HG03135 (cell line): ENCODE measurements at regions not wholly inside any gene's neighbourhood (a gene's known extent, or its start where the extent isn't known, plus 50 kb on each side); places are given as distances from the start of the nearest gene placed in this dataset.

ENCODE experiments used
- ATAC-seq: cut with Tn5 transposase; IDR thresholded peaks from one replicate; pipeline ENCODE4 v1.9.1; 2021; ENCODE audit warnings: mild to moderate bottlenecking, moderate library complexity; ENCODE audit not compliant: unreplicated experiment

- no peak for ATAC-seq
Observed at GRCh38 chr10:29057822-29058331, 231.0 kb upstream of the LYZL1 start.

DNA sequence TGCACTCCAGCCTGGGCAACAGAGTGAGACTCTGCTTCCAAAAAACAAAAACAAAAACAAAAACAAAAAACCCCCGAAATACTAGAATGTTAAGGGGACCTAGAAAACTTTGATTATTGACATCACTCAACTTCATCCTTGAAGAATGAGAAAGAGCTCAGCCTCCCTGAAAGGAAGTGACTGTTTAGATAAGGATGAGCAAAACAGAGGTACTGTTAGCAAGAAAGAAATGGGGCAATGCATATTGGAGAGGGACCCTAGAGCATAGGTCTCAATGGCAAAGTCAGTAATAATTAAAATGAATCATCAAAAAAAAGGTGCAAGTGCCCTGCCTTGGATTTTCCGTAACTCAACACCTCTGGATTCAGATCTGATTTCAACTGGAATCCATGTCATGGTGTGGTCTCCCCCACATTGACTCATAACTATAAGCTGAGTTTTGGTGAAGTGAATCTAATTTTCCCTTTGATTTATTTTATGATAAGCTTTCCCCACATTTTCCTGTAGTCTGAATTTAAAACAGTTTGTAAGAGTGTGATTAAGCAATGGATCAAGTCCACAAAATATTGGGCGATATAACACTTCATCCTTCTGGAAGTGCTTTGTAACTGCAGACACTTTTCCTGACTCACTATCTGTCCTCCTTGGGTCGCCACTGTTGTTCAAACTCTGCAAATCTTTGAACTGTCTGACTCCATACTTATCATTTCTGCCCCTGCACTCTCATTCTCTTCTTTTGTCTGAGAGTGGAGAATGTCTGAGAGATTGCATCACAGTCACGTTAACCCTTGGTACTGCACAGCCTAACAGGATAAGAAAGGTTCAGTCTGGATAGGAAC, 224.8 kb upstream of the LYZL1 start:
- ATAC-seq = no peak

GRCh38 chr10:29064680-29065079, 224.2 kb upstream of the LYZL1 start:
- no peak for ATAC-seq

- no peak for ATAC-seq
Observed at GRCh38 chr10:29067161-29067560, 221.7 kb upstream of the LYZL1 start.

GRCh38 chr10:29067628-29068027, 221.2 kb upstream of the LYZL1 start:
- ATAC-seq = no peak

DNA sequence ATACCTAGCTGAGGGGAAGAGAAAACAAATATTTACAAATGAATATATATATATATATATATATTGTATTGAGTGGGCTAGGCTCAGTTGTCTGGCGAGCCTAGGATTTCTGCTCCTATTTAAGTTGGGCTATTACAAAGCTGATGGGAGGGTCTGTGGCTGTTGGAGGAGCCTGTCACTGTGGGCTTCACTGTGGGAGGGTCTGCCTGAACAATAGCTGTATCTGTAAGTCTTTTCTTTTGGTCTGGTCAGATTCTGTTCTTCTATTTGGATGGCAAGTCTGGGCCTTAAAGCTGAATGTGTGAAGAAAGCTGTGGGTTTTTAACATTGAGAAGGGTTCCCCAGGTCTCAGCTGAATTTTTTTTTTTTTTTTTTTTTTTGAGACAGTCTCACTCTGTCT, 220.6 kb upstream of the LYZL1 start:
- ATAC-seq = no peak

- no peak for ATAC-seq
Observed at GRCh38 chr10:29068966-29069365, 219.9 kb upstream of the LYZL1 start.

GRCh38 chr10:29069941-29070340, 218.9 kb upstream of the LYZL1 start:
- no peak for ATAC-seq

DNA sequence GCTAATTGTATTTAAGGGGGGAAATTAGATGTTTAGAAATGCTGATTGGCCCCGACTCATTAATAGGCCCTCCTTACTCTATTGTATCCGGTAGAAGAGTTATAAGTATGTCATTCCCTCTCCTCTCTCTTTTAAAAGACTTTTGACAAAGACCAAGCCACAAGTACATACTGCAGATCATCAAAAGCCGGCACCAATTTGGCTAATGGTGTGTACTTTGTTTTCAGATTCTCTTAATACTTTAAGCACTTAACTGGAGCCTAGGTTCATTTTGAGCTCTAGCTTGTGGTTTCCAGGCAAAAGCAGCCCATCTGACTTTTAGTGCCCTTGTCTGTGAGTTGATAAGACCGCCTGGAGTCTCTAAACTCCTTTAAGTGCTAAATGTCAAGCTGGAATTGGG, 210.0 kb upstream of the LYZL1 start:
- no peak for ATAC-seq

GRCh38 chr10:29081231-29081630, 207.6 kb upstream of the LYZL1 start:
- ATAC-seq = no peak

GRCh38 chr10:29081951-29082685, 206.8 kb upstream of the LYZL1 start:
- no peak for ATAC-seq

- no peak for ATAC-seq
Observed at GRCh38 chr10:29083096-29083495, 205.8 kb upstream of the LYZL1 start.

DNA sequence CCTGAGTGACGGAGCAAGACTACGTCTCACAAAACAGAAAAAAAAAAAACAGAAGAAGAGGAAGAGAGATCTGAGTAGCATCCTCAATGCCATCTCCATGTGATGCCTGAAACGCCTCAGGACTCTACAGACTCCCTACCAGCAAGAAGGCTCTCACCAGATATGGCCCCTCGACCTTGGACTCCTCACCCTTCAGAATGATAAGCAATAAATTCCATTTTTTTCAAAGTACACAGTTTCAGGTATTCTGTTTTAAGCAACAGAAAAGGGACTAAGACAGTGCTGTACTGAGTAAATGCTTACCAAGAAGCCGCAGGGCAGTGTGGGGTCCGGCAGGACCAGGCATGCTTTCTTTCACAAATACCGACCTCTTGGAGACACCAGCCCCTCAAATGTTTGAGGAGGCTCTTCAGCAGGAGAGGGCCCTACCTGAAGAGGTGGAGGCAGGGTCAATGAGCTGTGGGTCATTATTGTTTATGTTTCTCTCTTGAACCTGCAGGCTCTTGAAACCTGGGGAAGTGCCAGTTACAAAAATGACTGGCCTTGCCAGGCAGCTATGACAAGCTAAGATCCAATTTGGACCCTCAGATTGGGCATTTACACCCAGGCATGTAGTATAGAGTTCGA, 204.1 kb upstream of the LYZL1 start:
- no peak for ATAC-seq

GRCh38 chr10:29089091-29089490, 199.8 kb upstream of the LYZL1 start:
- ATAC-seq = no peak

DNA sequence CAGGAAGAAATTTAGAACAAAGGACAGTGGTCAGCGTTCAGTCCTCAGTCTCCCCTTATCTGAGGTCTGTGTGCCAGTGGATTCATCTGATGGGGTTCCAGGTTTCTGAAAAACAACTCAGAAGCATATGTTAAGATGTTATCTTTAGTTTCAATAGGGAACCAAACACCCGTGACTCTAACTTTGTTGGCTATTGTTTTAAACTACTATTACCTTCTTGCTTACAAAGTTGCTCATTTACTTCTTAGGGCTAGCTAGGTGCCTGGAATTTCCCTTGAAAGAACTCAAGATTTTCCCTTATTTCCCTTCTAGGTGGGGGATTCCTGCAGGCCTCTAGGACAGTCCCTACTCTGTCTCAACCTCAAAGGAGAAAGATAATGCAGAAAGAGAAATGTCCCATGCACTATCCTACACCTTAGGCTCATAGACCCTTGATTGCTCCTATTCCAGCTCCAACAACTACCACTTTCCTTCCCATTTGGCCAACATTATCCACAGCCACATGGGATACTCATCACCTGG, 192.5 kb upstream of the LYZL1 start:
- ATAC-seq = no peak

- no peak for ATAC-seq
Observed at GRCh38 chr10:29098423-29098822, 190.4 kb upstream of the LYZL1 start.

DNA sequence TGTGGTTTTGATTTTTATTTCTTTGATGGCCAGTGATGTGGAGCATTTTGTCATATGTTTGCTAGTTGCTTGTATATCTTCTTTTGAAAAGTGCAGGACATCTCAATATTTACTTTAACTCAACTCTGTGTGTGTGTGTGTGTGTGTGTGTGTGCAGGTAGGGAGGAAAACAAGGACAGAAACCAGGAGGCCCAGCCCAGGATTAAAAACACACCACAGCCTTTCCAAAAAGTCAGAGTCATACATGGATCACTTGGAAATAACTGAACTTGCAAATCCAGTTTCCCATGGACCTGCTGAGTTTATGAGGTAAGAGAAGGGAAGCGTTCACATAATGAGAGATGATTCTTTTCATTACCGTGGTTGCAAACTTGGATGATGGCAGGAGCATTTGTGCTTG, 189.9 kb upstream of the LYZL1 start:
- ATAC-seq = no peak

DNA sequence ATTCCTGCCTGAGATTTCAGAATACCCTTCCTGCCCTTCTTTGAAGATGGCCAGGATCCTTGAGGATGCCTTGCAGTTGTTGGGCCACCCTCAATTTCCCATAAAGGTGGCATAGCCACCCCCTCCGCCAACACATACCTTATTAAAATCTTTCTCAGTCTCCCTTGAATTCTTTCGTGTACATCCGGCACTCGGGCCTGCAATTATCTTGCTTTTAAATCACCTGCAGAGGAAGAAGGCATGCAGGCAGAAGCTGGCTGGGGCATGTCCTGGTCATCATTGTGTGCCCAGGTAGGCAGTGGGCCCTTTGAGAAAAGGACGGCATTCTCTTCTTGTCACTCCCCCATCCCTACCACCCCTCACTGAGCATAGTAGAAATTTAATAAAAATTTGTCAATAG, 189.5 kb upstream of the LYZL1 start:
- no peak for ATAC-seq

- no peak for ATAC-seq
Observed at GRCh38 chr10:29100505-29100904, 188.4 kb upstream of the LYZL1 start.

DNA sequence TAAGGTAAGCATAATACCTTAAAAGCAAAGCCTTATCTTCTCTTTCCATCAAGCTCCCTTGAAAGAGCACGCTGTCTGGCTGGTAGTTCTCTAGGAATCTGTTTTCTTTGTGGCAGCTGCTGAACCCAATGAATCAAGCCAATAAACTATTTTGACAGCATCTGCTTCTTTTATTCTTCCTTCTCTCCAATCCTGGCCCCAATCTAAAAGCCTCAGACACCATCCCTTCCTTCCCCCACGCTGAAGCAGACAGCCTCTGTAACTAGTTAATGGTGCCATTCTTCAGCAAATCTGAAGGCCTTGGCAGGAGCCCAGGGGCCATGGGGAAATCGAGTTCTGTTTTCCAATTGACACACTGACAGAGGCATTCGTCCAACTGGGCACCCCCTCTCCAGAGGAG, 186.6 kb upstream of the LYZL1 start:
- no peak for ATAC-seq

- ATAC-seq = no peak
Observed at GRCh38 chr10:29102636-29103035, 186.2 kb upstream of the LYZL1 start.
